ENCODE measurements at regions not wholly inside any gene's neighbourhood (a gene's known extent, or its start where the extent isn't known, plus 50 kb on each side); places are given as distances from the start of the nearest gene placed in this dataset.

DNA sequence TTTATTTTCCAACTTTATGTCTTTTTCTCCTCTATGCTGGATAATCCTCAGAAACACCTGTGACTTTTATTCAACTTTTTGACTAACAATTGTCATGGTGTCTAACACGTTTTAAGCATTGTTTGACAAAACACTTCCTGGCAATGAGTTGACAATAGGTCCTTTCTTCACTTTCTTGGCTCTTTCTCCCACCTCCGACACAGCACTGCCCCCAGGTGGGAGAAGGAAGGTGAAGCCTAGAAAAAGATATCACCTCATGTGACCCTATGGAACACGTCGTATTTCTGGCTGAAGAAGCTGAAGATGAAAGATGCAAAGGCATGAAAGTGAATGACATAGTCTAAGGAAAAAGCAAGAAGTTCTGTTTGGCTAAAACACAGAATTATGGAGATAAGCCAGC is 430.0 kb downstream of the ETNK1 start:
- no peak overlapping the region for H3K4me3 ChIP-seq (ENCODE audit: low read length)
- H3K4me1 ChIP-seq (ENCODE audit: control insufficient read depth, low read length): no peaks in the 10 kb centered on the region
- H3F3A ChIP-seq (ENCODE audit: control insufficient read depth, insufficient read depth): no peaks in the 10 kb centered on the region
- no peak overlapping the region for H3K27ac ChIP-seq (ENCODE audit: low read depth, low read length)
- no peak for TF ChIP-seq EZH2phosphoT487 (IDR thresholded peaks at IDR 0.05; ENCODE audit: borderline replicate concordance, low read length)
- peak; percentile 49 for TF ChIP-seq CTCF (IDR thresholded peaks at IDR 0.05; ENCODE audit: low read depth, low read length, poor library complexity, severe bottlenecking)
- no peaks in the 10 kb centered on the region for H4K20me1 ChIP-seq (ENCODE audit: control insufficient read depth, insufficient read depth, low read depth, low read length)
- no peaks in the 10 kb centered on the region for H3K27me3 ChIP-seq (ENCODE audit: control insufficient read depth, low read length)
- H3K36me3 ChIP-seq (ENCODE audit: control insufficient read depth, low read length): no peaks in the 10 kb centered on the region
- no peak overlapping the region for H3K4me2 ChIP-seq (ENCODE audit: low read length)
- H3K9me2 ChIP-seq (replicated peaks; ENCODE audit: control insufficient read depth, low read length): no peaks in the 10 kb centered on the region
- H3K79me2 ChIP-seq (ENCODE audit: control insufficient read depth, low read length): no peaks in the 10 kb centered on the region
- no peaks in the 10 kb centered on the region for H3K9me3 ChIP-seq (ENCODE audit: control insufficient read depth, insufficient read depth, low read length)

GRCh38 chr12:23057571-23057970 is 432.6 kb downstream of the ETNK1 start:
- TF ChIP-seq CTCF (IDR thresholded peaks at IDR 0.05; ENCODE audit: low read depth, low read length, poor library complexity, severe bottlenecking): no peak
- no peak for TF ChIP-seq EZH2phosphoT487 (IDR thresholded peaks at IDR 0.05; ENCODE audit: borderline replicate concordance, low read length)
- H3F3A ChIP-seq (ENCODE audit: control insufficient read depth, insufficient read depth): no peaks in the 10 kb centered on the region
- H3K4me2 ChIP-seq (ENCODE audit: low read length): no peak overlapping the region

DNA sequence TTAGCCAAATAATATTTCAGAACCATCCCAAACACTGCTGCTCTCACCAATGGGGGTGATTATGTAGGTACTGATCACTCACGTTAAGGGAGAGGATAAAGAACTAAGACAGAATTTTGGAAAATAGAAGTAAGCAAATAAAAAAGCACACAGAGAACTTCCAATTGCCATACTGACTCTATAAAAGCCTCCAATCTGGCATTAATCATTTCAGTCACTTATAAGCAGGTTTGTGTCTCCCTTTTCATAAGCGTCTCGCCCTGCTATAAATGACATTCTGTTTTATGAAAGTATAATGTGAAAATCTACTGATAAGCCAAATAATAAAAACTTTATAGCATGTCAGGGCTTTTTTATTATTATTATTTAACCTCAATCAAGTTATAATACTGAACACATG is 435.2 kb downstream of the ETNK1 start:
- Histone ChIP-seq H3K27me3 (ENCODE audit: control insufficient read depth, low read length) (no peaks in the 10 kb centered on the region), H3K9me3 (ENCODE audit: control insufficient read depth, insufficient read depth, low read length) (no peaks in the 10 kb centered on the region), H4K20me1 (ENCODE audit: control insufficient read depth, insufficient read depth, low read depth, low read length) (no peaks in the 10 kb centered on the region), H3K4me2 (ENCODE audit: low read length) (no peak overlapping the region), H3K4me3 (ENCODE audit: low read length) (no peak overlapping the region), H3K79me2 (ENCODE audit: control insufficient read depth, low read length) (no peaks in the 10 kb centered on the region), H3K27ac (ENCODE audit: low read depth, low read length) (no peak overlapping the region), H3F3A (ENCODE audit: control insufficient read depth, insufficient read depth) (no peaks in the 10 kb centered on the region), H3K36me3 (ENCODE audit: control insufficient read depth, low read length) (no peaks in the 10 kb centered on the region), H3K9me2 (replicated peaks; ENCODE audit: control insufficient read depth, low read length) (no peaks in the 10 kb centered on the region), H3K4me1 (ENCODE audit: control insufficient read depth, low read length) (no peaks in the 10 kb centered on the region)
- TF ChIP-seq CTCF (IDR thresholded peaks at IDR 0.05; ENCODE audit: low read depth, low read length, poor library complexity, severe bottlenecking) (no peak), EZH2phosphoT487 (IDR thresholded peaks at IDR 0.05; ENCODE audit: borderline replicate concordance, low read length) (no peak)

More at GRCh38 chr12:23057571-23057970, 432.6 kb downstream of the ETNK1 start:
- Histone ChIP-seq H3K36me3 (ENCODE audit: control insufficient read depth, low read length) (no peaks in the 10 kb centered on the region), H4K20me1 (ENCODE audit: control insufficient read depth, insufficient read depth, low read depth, low read length) (no peaks in the 10 kb centered on the region), H3K9me3 (ENCODE audit: control insufficient read depth, insufficient read depth, low read length) (no peaks in the 10 kb centered on the region), H3K27me3 (ENCODE audit: control insufficient read depth, low read length) (no peaks in the 10 kb centered on the region), H3K9me2 (replicated peaks; ENCODE audit: control insufficient read depth, low read length) (no peaks in the 10 kb centered on the region), H3K4me1 (ENCODE audit: control insufficient read depth, low read length) (no peaks in the 10 kb centered on the region), H3K27ac (ENCODE audit: low read depth, low read length) (no peak overlapping the region), H3K79me2 (ENCODE audit: control insufficient read depth, low read length) (no peaks in the 10 kb centered on the region), H3K4me3 (ENCODE audit: low read length) (no peak overlapping the region)

- Histone ChIP-seq H3K27ac (ENCODE audit: low read depth, low read length) (no peak overlapping the region), H3K9me2 (replicated peaks; ENCODE audit: control insufficient read depth, low read length) (no peaks in the 10 kb centered on the region), H3K4me1 (ENCODE audit: control insufficient read depth, low read length) (no peaks in the 10 kb centered on the region), H3K79me2 (ENCODE audit: control insufficient read depth, low read length) (no peaks in the 10 kb centered on the region), H3F3A (ENCODE audit: control insufficient read depth, insufficient read depth) (no peaks in the 10 kb centered on the region), H3K4me3 (ENCODE audit: low read length) (no peak overlapping the region), H3K4me2 (ENCODE audit: low read length) (no peak overlapping the region), H3K27me3 (ENCODE audit: control insufficient read depth, low read length) (no peaks in the 10 kb centered on the region), H3K36me3 (ENCODE audit: control insufficient read depth, low read length) (no peaks in the 10 kb centered on the region), H4K20me1 (ENCODE audit: control insufficient read depth, insufficient read depth, low read depth, low read length) (no peaks in the 10 kb centered on the region), H3K9me3 (ENCODE audit: control insufficient read depth, insufficient read depth, low read length) (no peaks in the 10 kb centered on the region)
- TF ChIP-seq CTCF (IDR thresholded peaks at IDR 0.05; ENCODE audit: low read depth, low read length, poor library complexity, severe bottlenecking): no peak
- no peak for TF ChIP-seq EZH2phosphoT487 (IDR thresholded peaks at IDR 0.05; ENCODE audit: borderline replicate concordance, low read length)
Measured at GRCh38 chr12:23063206-23063605, 438.2 kb downstream of the ETNK1 start.
